HG02970 (cell line): ENCODE measurements at regions not wholly inside any gene's neighbourhood (a gene's known extent, or its start where the extent isn't known, plus 50 kb on each side); places are given as distances from the start of the nearest gene placed in this dataset.
"Not testable (repeated sequence)": the region's sequence is repeated elsewhere in the genome, so short reads cannot be mapped to it uniquely, and the experiment has no call there.

ENCODE experiments used
- ATAC-seq: cut with Tn5 transposase; IDR thresholded peaks from one replicate; pipeline ENCODE4 v1.9.1; 2021; ENCODE audit warnings: mild to moderate bottlenecking, moderate library complexity, moderate number of reproducible peaks; ENCODE audit not compliant: unreplicated experiment, low FRiP score

- no peak for ATAC-seq
Observed at GRCh38 chr13:22934744-22935523, 245.8 kb upstream of the SGCG start.

GRCh38 chr13:22936228-22936627 is 244.6 kb upstream of the SGCG start:
- no peak for ATAC-seq

- no peak for ATAC-seq
Observed at GRCh38 chr13:22937241-22937640, 243.5 kb upstream of the SGCG start.

- ATAC-seq = no peak
Observed at GRCh38 chr13:22937953-22938352, 242.8 kb upstream of the SGCG start.

GRCh38 chr13:22938576-22938975 is 242.2 kb upstream of the SGCG start:
- no peak for ATAC-seq

- no peak for ATAC-seq
Observed at GRCh38 chr13:22939157-22939556, 241.6 kb upstream of the SGCG start.

GRCh38 chr13:22940090-22940710 is 240.6 kb upstream of the SGCG start:
- no peak for ATAC-seq

- no peak for ATAC-seq
Observed at GRCh38 chr13:22940736-22941135, 240.0 kb upstream of the SGCG start.

- ATAC-seq = not testable (repeated sequence)
Observed at GRCh38 chr13:22941495-22941894, 239.3 kb upstream of the SGCG start.

- not testable (repeated sequence) for ATAC-seq
Observed at GRCh38 chr13:22942831-22943230, 237.9 kb upstream of the SGCG start.

- ATAC-seq = no peak
Observed at GRCh38 chr13:22944378-22944777, 236.4 kb upstream of the SGCG start.

- no peak for ATAC-seq
Observed at GRCh38 chr13:22945321-22946226, 235.2 kb upstream of the SGCG start.

- ATAC-seq = no peak
Observed at GRCh38 chr13:22948421-22948820, 232.4 kb upstream of the SGCG start.

- not testable (repeated sequence) for ATAC-seq
Observed at GRCh38 chr13:22952018-22952417, 228.8 kb upstream of the SGCG start.

GRCh38 chr13:22955147-22955546 is 225.6 kb upstream of the SGCG start:
- ATAC-seq = not testable (repeated sequence)

GRCh38 chr13:22956456-22957115 is 224.2 kb upstream of the SGCG start:
- ATAC-seq = not testable (repeated sequence)

GRCh38 chr13:22959859-22960258 is 220.9 kb upstream of the SGCG start:
- ATAC-seq = not testable (repeated sequence)

GRCh38 chr13:22960827-22961226 is 220.0 kb upstream of the SGCG start:
- no peak for ATAC-seq

GRCh38 chr13:22961342-22961741 is 219.4 kb upstream of the SGCG start:
- ATAC-seq = not testable (repeated sequence)

GRCh38 chr13:22961835-22962537 is 218.8 kb upstream of the SGCG start:
- ATAC-seq = no peak
